OCI-M2 (cell line): ENCODE measurements at regions not wholly inside any gene's neighbourhood (a gene's known extent, or its start where the extent isn't known, plus 50 kb on each side); places are given as distances from the start of the nearest gene placed in this dataset.
A peak's percentile ranks its signal among the peaks of the same experiment; 100 is the strongest.

Experiments
- DNase-seq: peaks from one replicate; lab custom pipeline; 2025; ENCODE audit not compliant: unreplicated experiment; lab: John Stamatoyannopoulos, UW

GRCh38 chr1:221449801-221450470 is 292.0 kb downstream of the DUSP10 start:
- DNase-seq = no peak

GRCh38 chr1:221451741-221452140 is 290.1 kb downstream of the DUSP10 start:
- no peak for DNase-seq

- no peak for DNase-seq
Measured at GRCh38 chr1:221454096-221454495, 287.8 kb downstream of the DUSP10 start.

GRCh38 chr1:221456918-221457317 is 285.0 kb downstream of the DUSP10 start:
- no peak for DNase-seq

GRCh38 chr1:221457685-221458446 is 284.0 kb downstream of the DUSP10 start:
- DNase-seq = no peak

- DNase-seq = no peak
Measured at GRCh38 chr1:221458447-221459156, 283.3 kb downstream of the DUSP10 start.

DNA sequence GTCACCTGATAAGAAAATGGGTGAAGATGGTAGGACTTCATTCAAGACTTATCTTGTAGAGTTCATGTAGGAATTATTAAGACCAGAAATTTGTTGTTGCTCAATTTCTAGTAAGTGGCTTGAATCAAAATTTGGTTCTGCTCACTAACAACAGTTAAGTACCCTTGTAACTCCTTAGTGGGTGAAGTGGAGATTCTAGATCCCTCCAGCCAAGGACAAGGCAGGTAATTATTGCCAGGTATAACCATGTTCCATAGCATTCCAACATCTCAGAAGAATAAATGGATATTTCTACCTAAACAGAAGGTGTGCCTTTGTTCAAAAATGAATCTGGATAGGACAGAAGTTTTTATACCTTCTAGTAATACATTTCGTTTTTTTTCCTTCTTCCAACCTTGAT is 282.3 kb downstream of the DUSP10 start:
- DNase-seq = no peak

- no peak for DNase-seq
Measured at GRCh38 chr1:221462345-221462744, 279.5 kb downstream of the DUSP10 start.

DNA sequence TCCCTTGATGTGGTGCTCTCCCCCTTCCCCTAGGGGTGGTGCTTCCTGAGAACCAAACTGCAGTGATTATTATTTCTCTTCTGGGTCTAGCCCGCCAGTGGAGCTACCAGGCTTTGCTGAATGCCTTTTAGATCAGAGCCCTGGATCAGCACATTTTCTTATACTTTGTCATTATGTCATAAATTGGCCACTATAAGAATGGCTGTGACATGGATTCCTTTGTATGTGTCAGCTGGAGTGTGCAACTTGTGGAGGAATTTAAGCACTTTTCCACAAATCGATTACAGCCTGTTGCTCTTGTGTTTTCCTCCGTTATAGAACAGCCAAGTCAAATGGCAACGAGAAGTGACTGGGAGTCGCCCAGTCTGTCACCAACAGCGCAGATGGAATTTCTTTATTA is 273.3 kb downstream of the DUSP10 start:
- no peak for DNase-seq

DNA sequence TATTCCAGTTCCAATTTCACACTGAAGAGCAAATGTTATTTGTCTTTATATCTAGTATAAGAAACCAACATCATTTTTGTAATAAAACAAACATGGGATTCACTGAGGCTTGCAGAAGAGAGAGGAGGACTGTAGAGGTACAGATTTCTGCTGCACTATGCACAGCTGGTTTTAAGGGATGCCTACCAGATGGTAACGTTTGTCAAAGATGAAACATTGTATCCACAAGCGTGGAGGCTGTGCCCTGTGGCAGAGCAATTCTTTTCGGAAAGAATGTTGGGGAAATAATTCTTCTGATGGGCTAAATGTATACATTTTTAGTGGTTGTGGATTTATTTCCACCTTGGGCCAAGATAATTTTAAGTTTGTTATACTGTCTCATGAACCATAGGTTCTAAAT is 272.4 kb downstream of the DUSP10 start:
- DNase-seq = no peak

DNA sequence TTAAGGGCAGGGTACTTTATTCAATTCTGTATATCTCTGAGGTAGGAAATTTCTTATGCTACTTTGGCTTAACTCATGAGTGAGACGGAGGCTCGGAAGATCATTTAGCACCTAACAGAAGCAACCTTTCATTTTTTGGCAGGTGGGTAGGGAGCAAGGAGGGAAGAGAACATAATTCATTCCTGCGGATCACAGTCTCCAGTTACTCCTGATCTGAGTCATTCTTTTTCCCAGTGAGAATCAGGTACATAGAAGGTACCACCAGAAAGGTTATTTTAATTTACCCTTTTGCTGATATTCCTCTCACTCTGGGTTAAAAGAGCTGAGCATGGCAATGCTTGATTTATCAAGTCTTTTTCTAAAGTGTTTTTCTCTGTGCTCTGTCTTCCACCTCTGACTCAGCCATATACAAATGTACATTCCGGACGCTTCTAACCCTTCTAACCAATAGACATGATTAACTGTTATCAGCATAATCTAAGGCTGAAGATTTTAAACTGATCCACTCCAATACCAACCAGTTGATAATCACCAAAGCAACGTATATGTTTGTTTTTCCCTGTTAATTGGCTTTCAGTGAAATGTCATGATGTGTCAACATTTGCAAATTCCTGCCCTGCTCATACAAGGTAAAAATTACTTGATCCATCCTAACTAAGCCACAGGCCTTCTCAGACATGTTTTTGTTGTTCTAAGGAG is 271.7 kb downstream of the DUSP10 start:
- DNase-seq = no peak

GRCh38 chr1:221473411-221473810 is 268.5 kb downstream of the DUSP10 start:
- no peak for DNase-seq

DNA sequence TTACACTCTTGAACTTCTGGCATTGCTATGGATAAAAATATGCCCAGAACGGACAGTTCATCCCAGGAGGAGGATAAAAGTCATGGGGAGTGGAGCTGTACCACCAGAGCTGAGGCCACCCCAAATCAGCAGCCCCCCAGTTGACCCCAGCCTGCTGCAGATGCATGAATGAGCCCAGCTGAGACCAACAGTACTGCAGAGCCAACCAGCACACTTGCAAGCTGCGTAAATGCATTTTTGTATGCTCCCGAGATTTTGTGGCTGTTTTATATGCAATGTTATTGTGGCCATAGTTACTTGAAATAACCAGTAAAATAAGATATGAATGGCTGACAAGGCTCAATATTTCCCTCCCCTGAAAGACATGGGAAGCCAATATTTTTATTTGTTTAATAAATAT is 264.6 kb downstream of the DUSP10 start:
- no peak for DNase-seq

- DNase-seq = peak; percentile 13
Measured at GRCh38 chr1:221478050-221478949, 263.6 kb downstream of the DUSP10 start.

GRCh38 chr1:221487781-221488524 is 253.9 kb downstream of the DUSP10 start:
- DNase-seq = no peak

DNA sequence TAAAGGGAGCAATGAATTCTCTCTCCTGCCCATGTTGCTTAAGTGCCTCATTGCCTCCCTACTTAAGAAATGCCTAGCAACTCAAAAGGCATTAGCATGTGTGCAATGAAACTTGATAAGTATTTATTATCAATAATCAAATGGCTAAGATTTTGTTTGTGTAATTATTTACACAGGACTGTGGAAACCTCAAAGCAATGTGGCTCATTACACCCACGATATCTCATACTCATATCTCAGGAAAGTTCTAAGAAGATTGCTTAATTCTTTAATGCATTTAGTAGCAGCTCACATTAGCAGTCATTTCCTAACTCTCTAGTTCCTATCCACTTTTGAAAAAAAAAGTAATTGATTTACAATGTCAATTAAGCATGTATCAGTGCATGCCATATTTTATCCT is 253.3 kb downstream of the DUSP10 start:
- no peak for DNase-seq

DNA sequence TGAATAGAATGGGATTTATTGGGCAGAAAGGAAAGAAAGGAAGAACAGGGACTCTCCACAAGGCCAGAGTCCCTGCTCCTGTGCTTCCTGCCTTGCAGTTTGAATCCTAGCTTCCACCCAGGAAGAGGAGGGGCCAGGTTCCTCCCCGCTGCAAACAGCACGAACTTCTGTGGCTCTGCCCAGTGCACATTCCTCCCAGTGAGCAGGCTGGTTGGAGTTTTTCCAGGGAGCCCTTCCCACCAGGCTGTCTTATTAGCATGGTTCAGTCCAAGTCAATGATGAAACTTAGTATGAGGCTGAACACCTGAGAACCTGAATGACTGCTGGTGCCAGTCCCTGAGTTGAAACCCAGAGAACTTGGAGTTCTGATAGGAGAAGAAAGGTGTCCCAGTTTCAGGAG is 247.2 kb downstream of the DUSP10 start:
- no peak for DNase-seq

- no peak for DNase-seq
Measured at GRCh38 chr1:221497046-221497445, 244.8 kb downstream of the DUSP10 start.

DNA sequence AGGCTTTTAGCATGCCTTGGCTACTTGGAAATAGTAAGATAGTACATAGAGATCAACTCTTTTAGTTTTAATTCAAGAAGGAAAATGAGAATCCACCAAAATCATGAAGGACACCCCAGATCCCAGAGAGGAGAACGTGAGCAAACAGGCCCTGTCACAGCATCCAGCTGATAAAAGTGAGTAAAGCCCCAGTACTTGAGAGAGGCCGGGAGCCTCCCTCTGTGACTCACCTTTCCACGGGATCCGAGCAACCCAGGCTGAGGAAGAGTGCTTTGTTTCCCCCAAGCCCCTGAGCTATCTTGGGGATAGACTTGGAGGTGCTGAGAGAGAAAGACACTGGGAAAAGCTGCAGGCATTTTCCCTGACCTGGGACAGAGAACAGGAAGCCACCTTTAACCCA is 238.6 kb downstream of the DUSP10 start:
- DNase-seq = no peak
